Left colon (tissue), 2 donors: ENCODE measurements at regions not wholly inside any gene's neighbourhood (a gene's known extent, or its start where the extent isn't known, plus 50 kb on each side); places are given as distances from the start of the nearest gene placed in this dataset.

Experiments used
- ATAC-seq: fragments of 200-7000 bp; cut with Tn5 transposase; one replicate; pipeline ENCODE4 v1.9.1; 2020; ENCODE audit warnings: mild to moderate bottlenecking, moderate library complexity
- DNase-seq, 2 donors: peaks; one replicate each; pipeline ENCODE4 v3.0.0-alpha.2; 2020
- intact Hi-C, 2 donors: fragments of 100-400 bp; cut with DNase I in 1 of 2; cut with micrococcal nuclease in 1 of 2; formaldehyde crosslinking; loops; one replicate each; pipeline versions ENCODE4 v1.11.2 to v1.14.0; 2022; cut with DNase I, micrococcal nuclease
- donor health status: DM: no; HTN: no; CAD: no.
- donor health status: DM: yes; HTN: yes; CAD: no.

GRCh38 chr22:48564995-48565394 lies 1262.7 kb downstream of the BRD1 start:
- intact Hi-C loops, result no loop called here
- DNase-seq (no peak), ATAC-seq (no peak)

GRCh38 chr22:48563966-48564330 lies 1263.7 kb downstream of the BRD1 start:
- intact Hi-C loops, result no loop called here
- ATAC-seq, result no peak
- DNase-seq, result no peak

- DNase-seq, result no peak
- ATAC-seq, result no peak
- intact Hi-C loops, result no loop called here
Measured at GRCh38 chr22:48563118-48563965, 1264.3 kb downstream of the BRD1 start.

GRCh38 chr22:48561676-48562075 lies 1266.0 kb downstream of the BRD1 start:
- intact Hi-C loops, result no loop called here
- ATAC-seq (no peak), DNase-seq (no peak)

GRCh38 chr22:48560836-48561235 lies 1266.8 kb downstream of the BRD1 start:
- intact Hi-C loops, result no loop called here
- no peak for ATAC-seq
- DNase-seq, result no peak

GRCh38 chr22:48560389-48560751 lies 1267.3 kb downstream of the BRD1 start:
- no peak for ATAC-seq
- intact Hi-C loops, result no loop called here
- no peak for DNase-seq

- ATAC-seq (no peak), DNase-seq (no peak)
- intact Hi-C loops, result no loop called here
Measured at GRCh38 chr22:48559647-48560388, 1267.9 kb downstream of the BRD1 start.

- ATAC-seq (no peak), DNase-seq (no peak)
Measured at GRCh38 chr22:48558606-48559402, 1268.9 kb downstream of the BRD1 start.

GRCh38 chr22:48558016-48558415 lies 1269.7 kb downstream of the BRD1 start:
- DNase-seq (no peak), ATAC-seq (no peak)
- intact Hi-C loops, result no loop called here

More at GRCh38 chr22:48558606-48559402, 1268.9 kb downstream of the BRD1 start:
- intact Hi-C loops, result no loop called here

GRCh38 chr22:48557473-48557872 lies 1270.2 kb downstream of the BRD1 start:
- intact Hi-C loops, result no loop called here
- no peak for ATAC-seq
- DNase-seq, result no peak

GRCh38 chr22:48556751-48557150 lies 1270.9 kb downstream of the BRD1 start:
- ATAC-seq (no peak), DNase-seq (no peak)
- intact Hi-C loops, result no loop called here

- intact Hi-C loops, result no loop called here
- no peak for ATAC-seq
Measured at GRCh38 chr22:48556222-48556621, 1271.5 kb downstream of the BRD1 start.

GRCh38 chr22:48555606-48556005 lies 1272.1 kb downstream of the BRD1 start:
- DNase-seq, result no peak
- intact Hi-C loops, result no loop called here

More at GRCh38 chr22:48556222-48556621, 1271.5 kb downstream of the BRD1 start:
- no peak for DNase-seq

GRCh38 chr22:48554893-48555572 lies 1272.6 kb downstream of the BRD1 start:
- intact Hi-C loops, result no loop called here
- DNase-seq, result no peak
- ATAC-seq, result no peak

More at GRCh38 chr22:48555606-48556005, 1272.1 kb downstream of the BRD1 start:
- no peak for ATAC-seq

GRCh38 chr22:48553694-48554308 lies 1273.9 kb downstream of the BRD1 start:
- ATAC-seq, result no peak
- intact Hi-C loops, result no loop called here
- no peak for DNase-seq

- intact Hi-C loops, result no loop called here
- no peak for DNase-seq
- no peak for ATAC-seq
Measured at GRCh38 chr22:48553119-48553518, 1274.6 kb downstream of the BRD1 start.

GRCh38 chr22:48551716-48552268 lies 1275.9 kb downstream of the BRD1 start:
- ATAC-seq (no peak), DNase-seq (no peak)
- intact Hi-C loops, result no loop called here

GRCh38 chr22:48551061-48551460 lies 1276.6 kb downstream of the BRD1 start:
- DNase-seq (no peak), ATAC-seq (no peak)
- intact Hi-C loops, result no loop called here
